SK-N-SH (cell line): ENCODE measurements at regions not wholly inside any gene's neighbourhood (a gene's known extent, or its start where the extent isn't known, plus 50 kb on each side); places are given as distances from the start of the nearest gene placed in this dataset.

Experiments
- CTCF ChIA-PET: fragments of 300-600, 350-600 bp; formaldehyde crosslinking; extraction: SDS; loops from one replicate; lab custom pipeline; 2021; lab: Yijun Ruan, JAX
- POLR2A ChIA-PET: fragments of 350-600 bp; sonication (Branson Sonifier 250); formaldehyde crosslinking; extraction: SDS; loops from one replicate; lab custom pipeline; 2020; ENCODE audit warnings: antibody characterized with exemption, inconsistent platforms; lab: Yijun Ruan, JAX
- DNase-seq: peaks from one replicate; pipeline ENCODE4 v3.0.0; 2012
- H2AFZ ChIP-seq: fragments of 200-600 bp; sonication (generic); 2 replicates; pipeline ENCODE4 v1.8.1; 2016; ENCODE audit warnings: antibody characterized with exemption, mild to moderate bottlenecking, low read depth
- H3F3A ChIP-seq: fragments of 200-600 bp; sonication (generic); replicated peaks from 2 replicates; pipeline ENCODE3; 2016; ENCODE audit warnings: antibody characterized with exemption, mild to moderate bottlenecking; ENCODE audit not compliant: insufficient read depth
- H3K27ac ChIP-seq, 2 experiments: fragments of 200-500 bp in 1 of 2; fragments of 200-600 bp in 1 of 2; sonication (Bioruptor generic) in 1 of 2; sonication (generic), shearing (Covaris generic) in 1 of 2; 2 replicates each; pipeline versions ENCODE4 v1.5.1 to v1.6.1; 2014 to 2016; ENCODE audit warnings: low read depth in 2 of 2, inconsistent platforms in 1 of 2, low read length in 1 of 2, mild to moderate bottlenecking in 1 of 2, mixed read lengths in 1 of 2
- H3K27me3 ChIP-seq: fragments of 200-600 bp; sonication (generic), shearing (Covaris generic); 2 replicates; pipeline ENCODE4 v1.6.1; 2016; ENCODE audit warnings: mixed run types; ENCODE audit not compliant: insufficient read depth
- H3K36me3 ChIP-seq, 2 experiments: fragments of 200-500 bp in 1 of 2; fragments of 200-600 bp in 1 of 2; sonication (Bioruptor generic) in 1 of 2; sonication (generic) in 1 of 2; replicated peaks in 1 of 2; 2 replicates each; pipeline versions ENCODE3 to v1.5.1; 2014 to 2016; ENCODE audit warnings: low read length in 1 of 2, mild to moderate bottlenecking in 1 of 2; ENCODE audit not compliant: insufficient read depth in 2 of 2, control insufficient read depth in 1 of 2
- H3K4me1 ChIP-seq, 2 experiments: fragments of 200-500 bp in 1 of 2; fragments of 200-600 bp in 1 of 2; sonication (Bioruptor generic) in 1 of 2; sonication (generic), shearing (Covaris generic) in 1 of 2; 2 replicates each; pipeline versions ENCODE4 v1.5.1 to v1.6.1; 2014 to 2016; ENCODE audit warnings: low read depth in 1 of 2, low read length in 1 of 2, mixed run types in 1 of 2; ENCODE audit not compliant: insufficient read depth in 2 of 2, control insufficient read depth in 1 of 2
- H3K4me2 ChIP-seq: fragments of 200-600 bp; sonication (generic), shearing (Covaris generic); 2 replicates; pipeline ENCODE4 v1.6.1; 2017; ENCODE audit warnings: mixed run types
- H3K4me3 ChIP-seq, 2 experiments: fragments of 200-500 bp in 1 of 2; fragments of 200-600 bp in 1 of 2; sonication (Bioruptor generic) in 1 of 2; sonication (generic), shearing (Covaris generic) in 1 of 2; 2 replicates each; pipeline versions ENCODE4 v1.5.1 to v1.8.1; 2014 to 2016; ENCODE audit warnings: low read depth in 2 of 2, inconsistent platforms in 1 of 2, low read length in 1 of 2, mild to moderate bottlenecking in 1 of 2, mixed read lengths in 1 of 2, moderate library complexity in 1 of 2
- H3K79me2 ChIP-seq: fragments of 200-600 bp; sonication (generic); 2 replicates; pipeline ENCODE4 v1.8.1; 2017; ENCODE audit warnings: mild to moderate bottlenecking; ENCODE audit not compliant: insufficient read depth
- H3K9ac ChIP-seq: fragments of 200-600 bp; sonication (generic); 2 replicates; pipeline ENCODE4 v1.6.1; 2017; ENCODE audit warnings: mixed run types
- H3K9me2 ChIP-seq: fragments of 200-600 bp; sonication (generic); 2 replicates; pipeline ENCODE4 v1.6.1; 2017; ENCODE audit warnings: mixed run types
- H3K9me3 ChIP-seq: fragments of 200-600 bp; sonication (generic); 2 replicates; pipeline ENCODE4 v1.6.1; 2017; ENCODE audit warnings: mixed run types, mild to moderate bottlenecking, moderate library complexity
- H4K20me1 ChIP-seq: fragments of 200-600 bp; sonication (generic); 2 replicates; pipeline ENCODE4 v1.6.1; 2017; ENCODE audit warnings: mild to moderate bottlenecking, mixed run types; ENCODE audit not compliant: insufficient read depth
- EP300 ChIP-seq, 2 experiments: IDR thresholded peaks; 2 replicates each; pipeline versions ENCODE4 v1.4.0 to v1.6.1; 2012; ENCODE audit warnings: borderline replicate concordance in 1 of 2, low read depth in 1 of 2, low read length in 1 of 2
- FOXM1 ChIP-seq: IDR thresholded peaks from 2 replicates; pipeline ENCODE4 v1.4.0; 2012; ENCODE audit warnings: low read depth, mild to moderate bottlenecking
- GABPA ChIP-seq: IDR thresholded peaks from 2 replicates; pipeline ENCODE4 v1.4.0; 2012; ENCODE audit warnings: low read depth, mild to moderate bottlenecking
- IRF3 ChIP-seq: fragments of 150-350 bp; IDR thresholded peaks from 2 replicates; pipeline ENCODE4 v1.6.1; 2016; ENCODE audit warnings: mild to moderate bottlenecking, low read depth, low read length
- MAX ChIP-seq: IDR thresholded peaks from 2 replicates; pipeline ENCODE4 v1.4.0; 2012; ENCODE audit warnings: low read depth
- MEF2A ChIP-seq: IDR thresholded peaks from 2 replicates; pipeline ENCODE4 v1.4.0; 2012; ENCODE audit warnings: low read depth, borderline replicate concordance
- NFIC ChIP-seq: IDR thresholded peaks from 2 replicates; pipeline ENCODE4 v1.4.0; 2012; ENCODE audit warnings: borderline replicate concordance
- NRF1 ChIP-seq: IDR thresholded peaks from 2 replicates; pipeline ENCODE4 v1.6.1; 2012; ENCODE audit warnings: low read depth, mild to moderate bottlenecking, low read length
- SIN3A ChIP-seq: IDR thresholded peaks from 2 replicates; pipeline ENCODE4 v1.6.1; 2012; ENCODE audit warnings: low read depth, mild to moderate bottlenecking, low read length, moderate library complexity, borderline replicate concordance
- SMC3 ChIP-seq: IDR thresholded peaks from 2 replicates; pipeline ENCODE4 v1.6.1; 2012; ENCODE audit warnings: low read depth, low read length, improper control_type of control experiment
- USF1 ChIP-seq: IDR thresholded peaks from 2 replicates; pipeline ENCODE4 v1.4.0; 2012; ENCODE audit warnings: low read depth, borderline replicate concordance
- WGBS: methylation state at CpG from one replicate; pipeline ENCODE4 v1.1.6; 2017; ENCODE audit warnings: low lambda C conversion rate; 5-methylcytosine and 5-hydroxymethylcytosine counted together
- TF ChIP-seq, protein P1 (sequence below): IDR thresholded peaks from 2 replicates; pipeline ENCODE4 v1.6.1; 2012; ENCODE audit warnings: mild to moderate bottlenecking, low read depth, low read length, moderate library complexity
- TF ChIP-seq, protein P2 (sequence below): fragments of 200-600 bp; sonication (generic); IDR thresholded peaks from 2 replicates; pipeline ENCODE4 v1.6.1; 2017; ENCODE audit warnings: antibody characterized with exemption, mild to moderate bottlenecking, moderate library complexity
- TF ChIP-seq, protein P3 (sequence below): IDR thresholded peaks from 2 replicates; pipeline ENCODE4; 2012

DNA sequence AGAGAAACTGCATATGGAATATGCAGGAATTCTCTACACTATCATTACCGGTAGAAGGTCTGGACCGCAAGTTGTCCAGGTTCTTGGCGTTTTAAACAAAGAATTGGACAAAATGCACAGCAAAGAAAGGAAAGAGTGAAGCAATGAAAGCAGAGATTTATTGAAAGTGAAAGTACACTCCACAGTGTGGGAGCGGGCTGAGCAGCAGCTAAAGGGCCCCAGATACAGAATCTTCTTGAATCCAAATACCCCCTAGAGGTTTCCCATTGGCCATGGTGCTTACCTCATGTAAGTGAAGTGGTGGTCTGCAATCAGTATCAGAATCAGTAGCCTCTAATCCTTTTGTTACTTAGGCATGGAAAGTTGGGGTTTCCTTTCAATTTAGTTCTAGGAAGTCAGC, 178.5 kb upstream of the IRX3 start:
- no peaks in the 10 kb centered on the region for H3K9me3 ChIP-seq
- CTCF ChIA-PET, result no interaction called here
- no peak overlapping the region for H3K9ac ChIP-seq
- 68% methylated on average over 4 of the region's 4 CpGs for WGBS
- no peak overlapping the region for H3K4me2 ChIP-seq
- no peaks in the 10 kb centered on the region for H3K9me2 ChIP-seq
- peaks cover 3 to 7% of the 10 kb centered on the region in 2 experiments; a peak in 1 of 4 replicates for H3K4me1 ChIP-seq
- no peaks in the 10 kb centered on the region for H3K79me2 ChIP-seq
- peaks cover 8% of the 10 kb centered on the region for H3F3A ChIP-seq
- TF ChIP-seq GABPA (no peak), IRF3 (no peak), MEF2A (no peak)
- TF ChIP-seq, protein P1, sequence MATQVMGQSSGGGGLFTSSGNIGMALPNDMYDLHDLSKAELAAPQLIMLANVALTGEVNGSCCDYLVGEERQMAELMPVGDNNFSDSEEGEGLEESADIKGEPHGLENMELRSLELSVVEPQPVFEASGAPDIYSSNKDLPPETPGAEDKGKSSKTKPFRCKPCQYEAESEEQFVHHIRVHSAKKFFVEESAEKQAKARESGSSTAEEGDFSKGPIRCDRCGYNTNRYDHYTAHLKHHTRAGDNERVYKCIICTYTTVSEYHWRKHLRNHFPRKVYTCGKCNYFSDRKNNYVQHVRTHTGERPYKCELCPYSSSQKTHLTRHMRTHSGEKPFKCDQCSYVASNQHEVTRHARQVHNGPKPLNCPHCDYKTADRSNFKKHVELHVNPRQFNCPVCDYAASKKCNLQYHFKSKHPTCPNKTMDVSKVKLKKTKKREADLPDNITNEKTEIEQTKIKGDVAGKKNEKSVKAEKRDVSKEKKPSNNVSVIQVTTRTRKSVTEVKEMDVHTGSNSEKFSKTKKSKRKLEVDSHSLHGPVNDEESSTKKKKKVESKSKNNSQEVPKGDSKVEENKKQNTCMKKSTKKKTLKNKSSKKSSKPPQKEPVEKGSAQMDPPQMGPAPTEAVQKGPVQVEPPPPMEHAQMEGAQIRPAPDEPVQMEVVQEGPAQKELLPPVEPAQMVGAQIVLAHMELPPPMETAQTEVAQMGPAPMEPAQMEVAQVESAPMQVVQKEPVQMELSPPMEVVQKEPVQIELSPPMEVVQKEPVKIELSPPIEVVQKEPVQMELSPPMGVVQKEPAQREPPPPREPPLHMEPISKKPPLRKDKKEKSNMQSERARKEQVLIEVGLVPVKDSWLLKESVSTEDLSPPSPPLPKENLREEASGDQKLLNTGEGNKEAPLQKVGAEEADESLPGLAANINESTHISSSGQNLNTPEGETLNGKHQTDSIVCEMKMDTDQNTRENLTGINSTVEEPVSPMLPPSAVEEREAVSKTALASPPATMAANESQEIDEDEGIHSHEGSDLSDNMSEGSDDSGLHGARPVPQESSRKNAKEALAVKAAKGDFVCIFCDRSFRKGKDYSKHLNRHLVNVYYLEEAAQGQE, result no peak
- TF ChIP-seq, protein P2, sequence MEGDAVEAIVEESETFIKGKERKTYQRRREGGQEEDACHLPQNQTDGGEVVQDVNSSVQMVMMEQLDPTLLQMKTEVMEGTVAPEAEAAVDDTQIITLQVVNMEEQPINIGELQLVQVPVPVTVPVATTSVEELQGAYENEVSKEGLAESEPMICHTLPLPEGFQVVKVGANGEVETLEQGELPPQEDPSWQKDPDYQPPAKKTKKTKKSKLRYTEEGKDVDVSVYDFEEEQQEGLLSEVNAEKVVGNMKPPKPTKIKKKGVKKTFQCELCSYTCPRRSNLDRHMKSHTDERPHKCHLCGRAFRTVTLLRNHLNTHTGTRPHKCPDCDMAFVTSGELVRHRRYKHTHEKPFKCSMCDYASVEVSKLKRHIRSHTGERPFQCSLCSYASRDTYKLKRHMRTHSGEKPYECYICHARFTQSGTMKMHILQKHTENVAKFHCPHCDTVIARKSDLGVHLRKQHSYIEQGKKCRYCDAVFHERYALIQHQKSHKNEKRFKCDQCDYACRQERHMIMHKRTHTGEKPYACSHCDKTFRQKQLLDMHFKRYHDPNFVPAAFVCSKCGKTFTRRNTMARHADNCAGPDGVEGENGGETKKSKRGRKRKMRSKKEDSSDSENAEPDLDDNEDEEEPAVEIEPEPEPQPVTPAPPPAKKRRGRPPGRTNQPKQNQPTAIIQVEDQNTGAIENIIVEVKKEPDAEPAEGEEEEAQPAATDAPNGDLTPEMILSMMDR, result no peak
- H3K27me3 ChIP-seq, result no peaks in the 10 kb centered on the region
- POLR2A ChIA-PET, result no interaction called here
- no peak overlapping the region for H2AFZ ChIP-seq
- no peaks in the 10 kb centered on the region for H3K36me3 ChIP-seq
- no peak for DNase-seq
- H4K20me1 ChIP-seq, result no peaks in the 10 kb centered on the region
- no peak overlapping the region for H3K27ac ChIP-seq
- no peak overlapping the region for H3K4me3 ChIP-seq

GRCh38 chr16:54462771-54463170, 176.2 kb upstream of the IRX3 start:
- H4K20me1 ChIP-seq, result no peaks in the 10 kb centered on the region
- peaks cover 3 to 8% of the 10 kb centered on the region in 2 experiments; a peak in 1 of 4 replicates for H3K4me1 ChIP-seq
- H3K27ac ChIP-seq, result peak overlapping the region in 1 of 2 experiments; percentile 59; a peak in 2 of 4 replicates
- H3K9ac ChIP-seq, result no peak overlapping the region
- no peak overlapping the region for H3K4me3 ChIP-seq
- H3K27me3 ChIP-seq, result no peaks in the 10 kb centered on the region
- H3K9me3 ChIP-seq, result no peaks in the 10 kb centered on the region
- no peaks in the 10 kb centered on the region for H3K79me2 ChIP-seq
- H2AFZ ChIP-seq, result no peak overlapping the region
- CTCF ChIA-PET, result interaction anchor here (0.8 kb wide), 1 partner anchor 75 kb away, joined by 3 read pairs; no protein-coding TSS in a partner anchor
- POLR2A ChIA-PET, result interaction anchor here (0.7 kb wide), 1 partner anchor 54 kb away, joined by 4 read pairs; no protein-coding TSS in a partner anchor
- no peaks in the 10 kb centered on the region for H3K9me2 ChIP-seq
- no peaks in the 10 kb centered on the region for H3K36me3 ChIP-seq
- DNase-seq, result no peak
- H3F3A ChIP-seq, result peaks cover 8% of the 10 kb centered on the region
- peak overlapping the region; percentile 26; the same call in 1 of the 2 replicates for H3K4me2 ChIP-seq
- WGBS, result 88% methylated on average over 2 of the region's 2 CpGs
- TF ChIP-seq EP300 (IDR thresholded peaks at IDR 0.05; ENCODE audit: borderline replicate concordance in 1 of 2, low read depth in 1 of 2, low read length in 1 of 2) (no peak), SMC3 (no peak), FOXM1 (no peak), USF1 (no peak), NRF1 (no peak), SIN3A (no peak), MAX (no peak), NFIC (no peak)
- TF ChIP-seq, protein P3, sequence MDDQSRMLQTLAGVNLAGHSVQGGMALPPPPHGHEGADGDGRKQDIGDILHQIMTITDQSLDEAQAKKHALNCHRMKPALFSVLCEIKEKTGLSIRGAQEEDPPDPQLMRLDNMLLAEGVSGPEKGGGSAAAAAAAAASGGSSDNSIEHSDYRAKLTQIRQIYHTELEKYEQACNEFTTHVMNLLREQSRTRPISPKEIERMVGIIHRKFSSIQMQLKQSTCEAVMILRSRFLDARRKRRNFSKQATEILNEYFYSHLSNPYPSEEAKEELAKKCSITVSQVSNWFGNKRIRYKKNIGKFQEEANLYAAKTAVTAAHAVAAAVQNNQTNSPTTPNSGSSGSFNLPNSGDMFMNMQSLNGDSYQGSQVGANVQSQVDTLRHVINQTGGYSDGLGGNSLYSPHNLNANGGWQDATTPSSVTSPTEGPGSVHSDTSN, result no peak
- TF ChIP-seq, protein P1, result no peak
